ENCODE measurements at regions not wholly inside any gene's neighbourhood (a gene's known extent, or its start where the extent isn't known, plus 50 kb on each side); places are given as distances from the start of the nearest gene placed in this dataset.
"Not testable (repeated sequence)": the region's sequence is repeated elsewhere in the genome, so short reads cannot be mapped to it uniquely, and the experiment has no call there.

DNA sequence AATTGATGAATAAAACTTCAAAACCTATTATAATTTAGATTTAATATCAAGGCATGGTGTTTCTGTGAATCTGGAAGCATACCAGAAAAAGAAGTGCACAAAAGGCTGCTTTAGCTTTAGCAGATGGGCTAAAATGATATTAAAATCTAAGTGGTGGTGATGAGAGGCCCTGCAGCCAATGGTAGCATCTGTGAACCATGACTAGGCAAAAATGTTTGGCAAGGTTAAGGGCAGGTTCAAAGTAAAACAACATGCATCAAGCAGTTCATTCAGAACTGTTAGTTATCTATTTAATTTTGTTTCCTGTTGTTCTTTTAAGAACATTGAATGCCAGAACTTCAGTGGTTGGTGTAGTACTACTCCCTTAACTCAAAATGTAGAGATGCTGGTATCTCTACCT lies 1736.9 kb upstream of the CELF4 start:
- DNase-seq: no peak

DNA sequence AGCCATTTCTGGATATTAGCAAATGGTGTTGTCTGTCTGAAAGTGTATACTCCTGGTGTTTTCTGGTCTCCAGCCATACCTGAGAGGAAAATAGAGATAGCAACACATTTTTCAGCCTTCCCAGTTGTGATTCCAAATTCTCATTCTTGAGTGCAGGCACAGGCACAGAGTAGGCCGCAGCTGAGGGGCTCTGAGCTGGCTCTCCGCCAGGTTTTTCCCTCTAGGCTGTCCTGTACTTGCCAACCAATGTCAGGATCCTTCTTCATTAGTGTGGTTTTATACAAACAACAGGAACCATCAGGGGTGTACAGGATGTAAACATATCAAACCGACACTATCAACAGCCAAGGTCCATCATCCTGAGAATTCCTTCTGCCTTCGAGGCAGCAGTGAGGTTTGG lies 1733.6 kb upstream of the CELF4 start:
- no peak for DNase-seq

DNA sequence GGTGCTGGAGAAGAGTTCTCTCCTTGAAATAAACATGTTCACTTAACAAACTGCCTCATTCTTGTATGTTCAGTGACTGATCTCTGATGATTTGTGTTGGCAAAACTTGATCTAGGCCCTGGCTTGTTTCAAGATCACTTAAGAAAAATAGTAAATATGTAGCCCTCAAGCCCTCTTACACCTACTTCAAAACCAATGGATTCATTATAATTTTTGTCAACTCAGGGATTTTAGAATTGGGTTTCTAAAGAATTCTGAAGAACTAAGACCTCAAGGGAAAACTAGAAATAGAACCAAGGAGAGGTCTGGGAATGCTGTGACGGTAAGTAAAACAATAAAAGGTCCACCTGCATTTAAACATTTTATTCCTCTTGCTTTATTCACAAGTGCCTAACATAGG lies 1731.6 kb upstream of the CELF4 start:
- no peak for DNase-seq

DNA sequence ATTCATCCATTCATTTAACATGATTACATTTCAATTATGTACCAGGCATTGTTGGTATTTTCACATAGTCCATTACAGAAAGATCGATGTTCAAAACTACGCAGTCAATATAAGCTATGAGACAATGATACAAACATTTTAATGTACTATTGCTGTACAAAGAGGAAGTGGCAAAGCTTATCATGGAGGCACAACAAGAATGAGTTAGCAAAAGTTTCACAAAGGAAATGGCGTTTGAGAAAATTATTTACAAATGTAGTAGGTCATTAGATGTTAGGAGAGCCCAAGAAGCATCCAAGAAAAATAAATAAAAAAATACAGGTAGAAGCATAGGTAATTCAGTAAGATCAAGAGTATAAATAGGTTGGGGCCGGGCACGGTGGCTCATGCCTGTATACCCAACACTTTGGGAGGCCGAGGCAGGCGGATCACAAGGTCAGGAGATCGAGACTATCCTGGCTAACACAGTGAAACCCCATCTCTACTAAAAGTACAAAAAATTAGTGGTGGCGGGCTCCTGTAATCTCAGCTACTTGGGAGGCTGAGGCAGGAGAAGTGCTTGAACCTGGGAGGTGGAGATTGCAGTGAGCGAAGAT lies 1730.8 kb upstream of the CELF4 start:
- no peak for DNase-seq

DNA sequence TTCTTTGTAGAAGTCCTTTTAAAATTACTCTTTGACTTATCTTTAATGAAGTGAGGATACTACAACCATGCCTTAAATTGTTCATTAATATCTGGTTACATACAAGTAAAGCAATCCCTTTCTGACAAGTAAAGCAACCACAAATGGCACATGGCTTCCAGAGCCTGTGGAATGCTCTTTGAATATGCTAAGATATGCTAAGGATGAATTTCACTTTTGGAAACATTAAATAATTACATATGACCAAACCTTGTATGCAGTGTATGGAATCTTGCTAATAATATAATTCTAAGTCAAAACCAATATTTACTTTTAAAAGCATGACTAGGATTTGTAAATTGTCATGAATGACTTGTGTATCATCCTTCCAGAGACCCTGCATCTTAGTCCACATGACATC lies 1711.2 kb upstream of the CELF4 start:
- DNase-seq: no peak

DNA sequence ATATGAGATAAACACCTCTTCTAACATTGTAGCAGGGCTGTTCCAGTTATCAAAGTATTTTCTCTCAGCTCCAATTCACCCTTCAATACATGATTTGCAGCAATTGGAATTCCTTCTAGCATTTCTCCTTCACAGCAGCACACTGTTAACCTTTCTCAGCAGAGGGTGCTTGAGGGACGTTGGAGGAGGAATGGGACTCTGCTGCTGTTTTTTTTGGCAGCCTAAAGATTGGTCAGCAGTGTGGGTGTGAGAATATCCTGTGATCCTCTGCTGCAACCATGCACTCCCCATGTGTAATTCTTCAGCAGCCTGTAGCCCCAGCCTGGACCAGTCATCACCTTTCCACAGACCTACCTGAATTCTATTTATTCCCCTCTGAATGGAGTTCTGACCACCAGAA lies 1708.9 kb upstream of the CELF4 start:
- no peak for DNase-seq

DNA sequence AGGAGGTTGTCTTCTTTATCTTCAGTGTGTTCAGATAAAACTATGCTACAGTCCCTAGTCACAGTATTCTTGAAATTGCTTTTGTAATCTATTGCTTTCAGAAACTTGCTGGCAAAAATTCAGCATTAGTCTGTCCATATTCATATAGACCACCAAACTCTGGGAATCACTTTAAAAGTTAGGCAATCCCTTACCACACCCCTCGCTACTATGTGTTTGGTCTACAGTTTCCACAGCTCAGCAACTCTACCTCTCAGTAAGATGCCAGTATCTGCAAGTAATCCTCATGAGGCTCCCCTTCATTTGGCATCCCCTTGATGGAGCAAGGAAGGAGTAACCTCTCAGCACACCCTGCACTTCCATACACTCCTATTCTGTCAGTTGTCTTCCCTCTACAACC lies 1706.6 kb upstream of the CELF4 start:
- DNase-seq: no peak

DNA sequence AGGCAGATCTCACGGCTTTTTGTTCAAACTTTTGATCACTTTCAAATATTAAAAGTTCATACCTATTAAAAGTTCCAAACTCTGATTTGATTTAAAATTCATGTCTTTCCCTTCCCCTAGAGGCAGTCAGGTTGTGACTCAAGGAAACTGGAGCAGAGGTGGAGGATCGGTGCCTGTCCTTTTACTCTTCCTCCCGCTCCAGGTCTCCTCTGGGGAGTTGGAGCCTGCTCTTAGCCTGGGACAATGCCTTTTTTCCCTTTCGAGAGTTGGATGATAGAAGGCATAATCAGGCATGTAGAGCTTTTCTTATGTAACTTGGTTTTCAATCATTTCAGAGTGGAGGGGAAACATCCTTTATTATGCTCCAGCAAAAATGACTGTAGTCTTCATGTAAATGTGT lies 1706.1 kb upstream of the CELF4 start:
- no peak for DNase-seq

DNA sequence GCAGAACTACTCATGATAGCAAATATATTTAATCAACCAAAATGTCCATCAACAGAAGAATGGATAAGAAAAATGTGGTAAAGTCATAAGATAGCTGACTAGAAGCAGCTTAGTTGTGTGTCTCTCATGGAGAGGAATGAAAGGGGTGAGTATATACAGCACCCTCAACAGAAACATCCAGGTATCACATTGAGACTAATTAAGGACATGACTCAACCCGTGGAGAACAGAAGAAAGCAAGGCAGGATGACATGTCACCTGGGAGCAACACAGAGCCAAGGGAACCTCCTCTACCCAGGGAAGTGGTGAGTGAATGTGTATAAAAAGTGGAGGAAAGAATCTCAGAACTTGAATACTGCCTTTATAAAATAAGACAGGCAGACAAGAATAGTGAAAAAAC lies 1695.0 kb upstream of the CELF4 start:
- no peak for DNase-seq

DNA sequence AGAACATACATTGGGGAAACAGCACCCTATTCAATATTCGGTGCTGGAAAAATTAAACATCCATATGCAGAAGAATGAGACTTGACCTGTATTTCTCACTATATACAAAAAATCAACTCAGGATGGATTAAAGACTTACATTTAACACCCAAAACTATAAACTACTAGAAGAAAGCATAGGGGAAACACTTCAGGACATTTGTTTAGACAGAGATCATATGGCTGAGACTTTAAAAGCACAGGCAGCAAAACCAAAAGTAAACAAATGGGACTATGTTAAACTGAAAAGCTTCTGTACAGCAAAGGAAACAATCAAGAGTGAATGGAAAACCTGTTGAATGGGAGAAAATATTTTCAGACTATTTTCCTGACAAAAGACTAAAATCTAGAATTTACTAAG lies 1694.1 kb upstream of the CELF4 start:
- DNase-seq: no peak

DNA sequence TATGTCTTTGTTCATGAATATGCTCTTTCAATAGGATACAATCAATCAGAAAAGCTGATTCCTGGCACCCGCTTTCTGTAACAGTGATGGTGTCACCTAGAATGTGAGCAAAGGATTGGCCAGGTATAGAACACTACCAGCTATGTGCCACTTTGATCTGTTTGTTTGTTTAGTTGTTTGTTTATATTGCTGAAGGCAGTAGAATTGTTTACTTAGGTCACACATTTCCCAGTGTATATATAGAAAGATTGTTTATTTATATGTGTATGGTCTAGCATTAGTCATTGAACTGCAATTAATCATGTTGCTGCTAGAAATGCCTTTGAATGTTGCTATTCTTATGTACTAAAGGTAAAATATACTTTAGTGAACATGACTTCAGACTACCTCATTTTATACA lies 1678.6 kb upstream of the CELF4 start:
- DNase-seq: no peak

DNA sequence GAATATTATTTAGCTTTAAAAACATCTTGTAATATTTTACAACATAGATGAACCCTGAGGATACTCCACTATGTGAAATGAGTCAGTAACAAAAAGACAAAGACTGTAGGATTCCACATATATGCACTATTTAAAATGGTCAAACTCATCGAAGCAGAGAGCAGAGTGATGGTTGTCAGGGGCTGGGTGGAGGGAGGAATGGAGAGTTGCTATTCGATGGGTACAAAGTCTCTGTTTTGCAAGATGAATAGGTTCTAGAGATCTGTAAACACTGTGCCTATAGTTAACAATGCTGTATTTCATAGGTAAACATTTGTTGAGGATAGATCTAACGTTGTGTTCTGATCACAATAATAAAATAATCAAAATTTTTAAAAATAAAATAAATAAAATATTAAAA lies 1675.9 kb upstream of the CELF4 start:
- DNase-seq: no peak

DNA sequence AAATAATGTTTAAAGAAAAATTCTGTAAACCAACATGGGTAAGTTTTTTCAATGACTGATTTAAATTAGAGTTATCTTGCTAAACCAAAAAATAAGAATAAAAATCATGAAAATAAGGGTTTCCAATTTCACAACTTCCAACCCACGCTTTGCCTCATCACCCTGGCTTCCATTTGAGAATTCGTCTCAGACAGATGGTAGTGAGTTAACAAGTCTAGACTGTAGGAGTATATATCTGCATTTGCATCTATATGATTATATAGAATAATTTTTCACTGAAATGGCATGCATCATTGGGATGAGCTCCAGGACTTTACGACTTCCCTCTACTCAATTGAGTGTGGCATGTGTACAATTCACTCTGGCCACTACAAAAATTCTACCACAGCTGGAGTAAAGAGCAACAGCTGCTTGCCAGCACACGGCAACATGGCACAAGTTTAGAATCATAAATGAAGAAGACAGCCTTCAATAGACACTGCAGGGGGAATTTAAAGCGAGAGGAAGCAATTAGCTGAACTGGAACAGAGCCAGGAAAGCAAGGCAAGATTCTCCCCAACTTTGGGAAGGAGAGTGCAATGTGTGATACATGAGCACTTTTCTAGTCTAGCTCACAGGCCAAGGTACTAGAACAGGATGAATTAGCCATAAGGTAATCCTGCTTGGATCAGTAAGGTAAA lies 1673.5 kb upstream of the CELF4 start:
- no peak for DNase-seq

DNA sequence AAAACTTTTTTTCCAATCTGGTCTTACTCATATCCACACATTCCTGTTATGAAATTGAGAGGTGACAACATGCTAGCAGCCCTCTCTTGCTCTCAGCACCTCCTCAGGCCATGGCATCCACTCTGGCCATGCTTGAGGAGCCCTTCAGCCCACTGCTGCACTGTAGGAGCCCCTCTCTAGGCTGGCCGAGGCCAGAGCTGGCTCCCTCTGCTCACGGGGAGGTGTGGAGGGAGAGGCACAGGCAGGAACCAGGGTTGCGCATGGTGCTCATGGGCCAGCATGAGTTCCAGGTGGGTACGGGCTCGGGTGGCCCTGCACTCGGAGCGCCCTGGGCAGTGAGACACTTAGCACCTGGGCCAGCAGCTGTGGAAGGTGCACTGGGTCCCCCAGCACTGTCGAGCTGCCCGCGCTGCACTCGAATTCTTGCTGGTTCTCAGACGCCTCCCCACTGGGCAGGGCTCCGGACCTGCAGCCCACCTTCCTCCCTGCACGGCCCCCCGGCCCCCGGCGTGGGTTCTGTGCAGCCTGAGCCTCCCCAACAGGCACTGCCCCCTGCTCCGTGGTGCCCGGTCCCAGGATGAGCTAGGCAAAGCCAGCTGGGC lies 1669.6 kb upstream of the CELF4 start:
- DNase-seq: no peak

DNA sequence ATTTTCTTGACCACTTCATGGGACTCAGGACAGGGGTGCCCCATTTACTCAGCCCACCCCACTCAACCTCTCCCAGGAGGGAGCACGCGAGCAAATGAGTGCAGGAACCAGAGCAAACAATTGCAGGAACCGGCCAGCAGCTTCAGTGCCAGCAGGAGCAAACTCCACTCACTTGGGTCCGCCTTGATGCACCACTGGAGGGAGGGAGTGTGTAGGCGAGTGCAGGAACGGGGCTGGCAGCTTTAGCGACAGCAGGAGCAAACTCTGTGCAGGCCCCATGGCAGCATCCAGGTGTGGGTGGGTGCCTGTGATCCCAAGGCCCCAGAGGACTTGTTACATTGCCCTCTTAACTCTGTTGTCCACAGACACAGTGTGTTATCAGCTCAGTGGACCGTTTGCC lies 1667.3 kb upstream of the CELF4 start:
- no peak for DNase-seq

DNA sequence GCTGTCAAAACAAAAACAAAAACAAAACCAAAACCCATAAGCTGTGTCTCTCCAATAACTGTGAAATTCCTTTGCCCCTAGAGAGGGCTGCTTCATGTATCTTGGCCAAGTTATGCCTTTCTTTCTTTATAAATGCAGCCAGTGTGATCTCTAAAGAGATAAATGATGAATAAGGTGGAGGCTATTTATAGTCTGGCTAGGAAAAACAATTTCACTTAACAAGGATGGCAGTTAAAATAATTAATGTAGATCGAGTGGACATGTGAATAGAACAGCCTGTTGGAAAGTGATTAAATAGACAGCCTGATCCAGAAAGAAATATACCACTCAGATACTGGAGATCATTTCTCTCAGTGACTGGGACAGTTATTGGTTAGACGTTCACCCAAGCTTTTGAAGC lies 1666.9 kb upstream of the CELF4 start:
- DNase-seq: no peak

DNA sequence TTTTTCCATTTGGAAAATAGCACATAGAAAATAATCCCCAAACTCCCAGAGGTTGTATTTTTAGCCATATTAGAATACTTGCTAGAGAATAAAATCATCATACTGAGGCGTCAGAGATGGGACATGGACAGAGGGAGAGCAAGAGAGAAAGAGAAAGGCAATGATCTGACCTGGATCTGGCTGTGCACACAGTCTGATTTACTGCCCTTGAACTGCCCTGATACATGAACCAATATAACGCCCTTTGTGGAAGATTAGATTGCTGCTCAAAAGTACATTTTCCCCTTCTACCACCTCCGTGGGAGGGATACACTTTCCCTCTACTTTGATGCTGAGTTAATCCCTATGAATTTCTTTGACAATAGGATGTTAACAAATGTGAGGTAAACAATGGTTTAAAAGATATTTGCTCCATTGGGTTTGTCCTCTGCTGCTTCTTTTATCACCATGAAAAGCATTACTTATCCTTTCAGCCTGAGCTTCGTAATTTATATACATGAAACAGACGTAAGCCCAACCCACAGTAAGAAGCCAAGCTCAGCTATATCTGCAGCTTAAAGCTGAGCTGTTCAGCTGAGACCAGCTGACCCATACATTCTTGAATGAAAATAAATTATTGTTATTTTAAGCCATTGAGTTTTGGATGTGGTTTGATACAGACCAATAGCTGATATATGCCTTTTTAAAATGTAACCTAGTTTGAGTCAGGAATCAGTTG lies 1664.6 kb upstream of the CELF4 start:
- DNase-seq: no peak

DNA sequence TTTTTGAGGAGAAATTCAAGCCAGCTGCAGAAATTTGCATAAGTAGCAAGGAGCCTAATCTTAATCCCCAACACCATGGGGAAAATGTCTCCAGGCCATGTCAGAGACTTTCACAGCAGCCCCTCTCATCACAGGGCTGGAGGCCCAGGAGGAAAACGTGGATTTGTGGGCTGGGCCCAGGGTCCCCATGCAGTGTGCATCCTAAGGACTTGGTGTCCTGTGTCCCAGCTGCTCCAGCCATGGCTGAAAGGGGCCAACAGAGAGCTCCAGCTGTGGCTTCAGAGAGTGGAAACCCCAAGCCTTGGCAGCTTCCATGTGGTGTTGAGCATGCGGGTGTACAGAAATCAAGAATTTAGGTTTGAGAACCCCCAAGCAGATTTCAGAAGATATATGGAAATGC lies 1662.2 kb upstream of the CELF4 start:
- DNase-seq: not testable (repeated sequence)

DNA sequence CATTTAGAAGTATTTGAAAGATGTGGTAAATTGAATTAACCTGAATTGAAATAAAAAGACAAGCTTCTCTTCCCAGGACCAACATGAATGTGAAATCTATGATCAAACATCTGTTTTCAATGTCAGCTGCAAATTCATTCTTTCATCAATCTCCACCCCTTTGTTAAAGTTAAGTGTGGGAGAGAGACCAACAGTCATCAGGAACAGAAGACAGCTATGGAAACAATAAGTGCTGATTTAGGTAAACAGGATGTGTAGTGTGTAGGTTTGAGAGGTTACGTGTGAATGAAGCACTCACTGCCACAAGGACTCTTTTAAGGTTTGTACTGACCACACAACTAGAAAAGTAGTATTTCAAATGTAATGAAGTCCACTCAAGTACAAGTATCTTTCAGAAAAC lies 1659.8 kb upstream of the CELF4 start:
- no peak for DNase-seq

DNA sequence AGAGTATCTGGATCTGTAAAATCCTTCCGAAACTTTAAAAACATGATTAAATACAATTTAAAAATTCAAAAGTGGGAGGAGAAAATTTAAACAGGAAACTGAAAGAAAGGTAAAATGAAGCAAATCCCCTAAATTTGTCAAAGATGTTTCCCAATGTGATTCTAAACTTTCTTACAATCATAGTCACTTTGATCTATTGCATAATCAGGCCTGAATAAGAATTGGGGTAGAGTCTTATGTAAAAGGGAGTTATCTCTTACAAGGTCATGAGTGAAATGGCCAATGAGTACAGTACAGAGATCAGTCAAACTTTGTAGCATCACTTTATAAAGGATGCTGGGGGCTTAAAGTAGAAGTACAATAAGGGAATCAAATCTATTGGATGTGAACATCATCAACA lies 1657.7 kb upstream of the CELF4 start:
- DNase-seq: no peak

DNA sequence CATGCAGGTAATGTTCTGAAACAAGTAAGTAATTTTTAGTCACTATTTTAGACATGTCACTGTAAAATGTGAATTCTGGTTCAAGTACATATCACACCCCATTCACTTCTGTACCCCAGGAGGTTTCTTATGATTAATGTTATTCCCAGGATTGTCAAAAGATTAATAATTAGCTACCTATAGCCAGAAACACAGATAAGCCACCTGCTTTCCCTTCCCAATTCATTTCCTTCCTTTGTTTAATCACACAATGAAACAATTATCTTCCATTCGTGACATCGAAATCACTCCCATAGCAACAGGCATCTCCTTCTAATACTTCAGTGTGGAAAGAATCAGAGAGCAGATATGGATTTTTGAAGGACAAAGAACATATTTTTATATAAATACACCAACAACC lies 1650.3 kb upstream of the CELF4 start:
- no peak for DNase-seq

DNA sequence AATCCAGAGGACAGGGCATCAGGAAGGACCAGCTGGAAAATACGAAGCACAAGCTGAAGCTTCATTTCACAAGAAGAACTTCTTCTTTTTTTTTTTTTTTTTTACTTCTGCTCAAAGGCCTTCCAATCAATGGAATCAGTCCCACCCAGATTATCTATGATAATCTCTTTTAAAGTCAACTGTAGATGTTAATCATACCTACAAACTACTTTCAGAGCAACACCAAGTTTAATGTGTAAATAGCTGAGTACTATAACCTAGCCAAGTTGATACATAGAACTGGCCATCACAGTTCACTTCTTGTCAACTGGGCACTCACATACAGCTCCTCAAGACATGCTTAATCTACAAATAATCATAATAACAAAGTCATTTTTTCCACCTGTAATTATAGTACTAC lies 1645.9 kb upstream of the CELF4 start:
- no peak for DNase-seq

DNA sequence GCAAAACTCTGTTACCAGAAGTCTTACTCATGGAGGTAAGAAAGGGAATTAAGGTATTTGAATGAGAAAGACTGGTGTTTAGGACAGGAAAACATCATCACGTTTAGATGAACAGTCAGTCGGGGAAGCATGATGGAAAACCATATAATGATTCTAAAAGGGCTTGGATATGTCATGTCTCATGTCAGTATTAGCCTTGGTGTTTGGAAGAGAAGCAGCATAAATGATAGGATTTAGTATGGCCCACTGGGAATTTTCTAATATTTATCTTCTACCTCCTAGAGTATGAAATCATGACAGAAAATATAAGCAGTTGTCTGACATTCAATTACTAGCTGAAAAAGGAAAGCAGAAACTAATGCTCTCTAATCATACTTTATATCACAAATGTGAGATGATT lies 1643.6 kb upstream of the CELF4 start:
- DNase-seq: no peak

DNA sequence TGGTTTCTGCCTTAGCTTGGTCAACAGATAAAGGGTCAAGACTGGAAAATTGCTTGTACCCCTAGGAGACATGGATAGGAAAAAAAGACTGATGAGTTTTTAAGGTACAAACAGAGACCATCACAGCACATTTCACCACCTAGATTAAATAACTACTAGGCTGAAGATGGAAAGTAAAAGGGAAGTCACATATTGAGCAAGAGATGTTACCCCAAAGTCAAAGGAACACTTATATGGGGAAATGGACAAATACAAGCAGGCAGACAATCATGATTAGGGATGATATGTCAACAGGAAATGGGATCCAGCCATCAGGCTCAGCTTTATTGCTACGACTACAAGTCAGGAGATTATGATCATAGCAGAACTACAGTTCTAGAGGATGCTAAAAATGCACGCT lies 1643.1 kb upstream of the CELF4 start:
- DNase-seq: no peak
